ENCODE measurements at regions not wholly inside any gene's neighbourhood (a gene's known extent, or its start where the extent isn't known, plus 50 kb on each side); places are given as distances from the start of the nearest gene placed in this dataset.

DNA sequence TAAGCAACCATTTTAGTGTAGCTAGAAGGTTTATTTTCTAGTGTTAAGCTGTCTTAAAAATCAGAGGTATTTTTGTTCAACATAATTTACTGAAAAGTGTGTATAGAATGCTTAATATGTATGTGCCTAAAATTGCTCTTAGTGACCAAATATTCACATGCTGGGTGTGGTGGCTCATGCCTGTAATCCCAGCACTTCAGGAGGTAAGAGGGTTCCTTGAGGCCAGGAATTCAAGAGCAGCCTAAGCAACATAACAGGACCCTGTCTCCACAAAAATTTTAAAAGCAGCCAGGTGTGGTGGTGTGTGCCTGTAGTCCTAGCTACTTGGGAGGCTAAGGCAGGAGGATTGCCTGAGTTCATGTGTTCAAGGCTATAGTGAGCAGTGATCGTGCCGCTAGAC, 120.9 kb upstream of the FRY start:
- H3K4me3 Mint-ChIP-seq, result no peak overlapping the region
- H3K27me3 Mint-ChIP-seq (ENCODE audit: low read depth, poor library complexity), result peaks cover 7% of the 10 kb centered on the region
- no peak for DNase-seq
- H3K27ac Mint-ChIP-seq, result no peak overlapping the region
- H3K9me3 Mint-ChIP-seq, result no peaks in the 10 kb centered on the region
- TF ChIP-seq CTCF (IDR thresholded peaks at IDR 0.05), result no peak
- no peaks in the 10 kb centered on the region for H3K36me3 Mint-ChIP-seq (ENCODE audit: low read depth)
- peaks cover 19% of the 10 kb centered on the region for H3K4me1 Mint-ChIP-seq

- no peak for DNase-seq
- H3K36me3 Mint-ChIP-seq (ENCODE audit: low read depth), result no peaks in the 10 kb centered on the region
- peaks cover 24% of the 10 kb centered on the region for H3K4me1 Mint-ChIP-seq
- H3K9me3 Mint-ChIP-seq, result no peaks in the 10 kb centered on the region
- no peaks in the 10 kb centered on the region for H3K27me3 Mint-ChIP-seq (ENCODE audit: low read depth, poor library complexity)
- no peak overlapping the region for H3K27ac Mint-ChIP-seq
- no peak for TF ChIP-seq CTCF (IDR thresholded peaks at IDR 0.05)
- no peak overlapping the region for H3K4me3 Mint-ChIP-seq
Measured at GRCh38 chr13:31912647-31913401, 118.8 kb upstream of the FRY start.

GRCh38 chr13:31913459-31913858, 118.1 kb upstream of the FRY start:
- Mint-ChIP-seq H3K4me3 (no peak overlapping the region), H3K27me3 (ENCODE audit: low read depth, poor library complexity) (no peaks in the 10 kb centered on the region), H3K4me1 (peaks cover 24% of the 10 kb centered on the region), H3K27ac (no peak overlapping the region), H3K9me3 (no peaks in the 10 kb centered on the region), H3K36me3 (ENCODE audit: low read depth) (no peaks in the 10 kb centered on the region)
- TF ChIP-seq CTCF (IDR thresholded peaks at IDR 0.05), result no peak
- DNase-seq, result no peak

- H3K4me3 Mint-ChIP-seq, result no peak overlapping the region
- H3K27ac Mint-ChIP-seq, result no peak overlapping the region
Measured at GRCh38 chr13:31914843-31915242, 116.7 kb upstream of the FRY start.

GRCh38 chr13:31918707-31919106, 112.9 kb upstream of the FRY start:
- H3K27me3 Mint-ChIP-seq (ENCODE audit: low read depth, poor library complexity), result no peaks in the 10 kb centered on the region

More at GRCh38 chr13:31914843-31915242, 116.7 kb upstream of the FRY start:
- TF ChIP-seq CTCF (IDR thresholded peaks at IDR 0.05), result no peak
- Mint-ChIP-seq H3K4me1 (peaks cover 24% of the 10 kb centered on the region), H3K27me3 (ENCODE audit: low read depth, poor library complexity) (no peaks in the 10 kb centered on the region), H3K9me3 (no peaks in the 10 kb centered on the region), H3K36me3 (ENCODE audit: low read depth) (no peaks in the 10 kb centered on the region)
- no peak for DNase-seq

More at GRCh38 chr13:31918707-31919106, 112.9 kb upstream of the FRY start:
- DNase-seq, result no peak
- Mint-ChIP-seq H3K36me3 (ENCODE audit: low read depth) (no peaks in the 10 kb centered on the region), H3K4me3 (no peak overlapping the region), H3K9me3 (no peaks in the 10 kb centered on the region), H3K27ac (no peak overlapping the region), H3K4me1 (peaks cover 24% of the 10 kb centered on the region)
- no peak for TF ChIP-seq CTCF (IDR thresholded peaks at IDR 0.05)

All from nephron progenitor cell (in vitro differentiated cells).